Breast epithelium (tissue), 3 donors: ENCODE measurements at regions not wholly inside any gene's neighbourhood (a gene's known extent, or its start where the extent isn't known, plus 50 kb on each side); places are given as distances from the start of the nearest gene placed in this dataset.

ENCODE experiments used
- CTCF ChIP-seq, 3 donors: fragments of 450-650 bp; IDR thresholded peaks; one replicate each; pipeline ENCODE4 v1.5.1; 2016 to 2017; ENCODE audit warnings: antibody characterized with exemption in 3 of 3, mild to moderate bottlenecking in 3 of 3, moderate library complexity in 3 of 3
- POLR2A ChIP-seq: fragments of 450-650 bp; IDR thresholded peaks from one replicate; pipeline ENCODE4 v1.6.1; 2016; ENCODE audit warnings: antibody characterized with exemption, mild to moderate bottlenecking, moderate library complexity

- TF ChIP-seq POLR2A: no peak
- TF ChIP-seq CTCF (IDR thresholded peaks at IDR 0.05): no peak
Observed at GRCh38 chr2:34825686-34826085, 1226.6 kb upstream of the FAM98A start.
